GM18517 (cell line): ENCODE measurements at regions not wholly inside any gene's neighbourhood (a gene's known extent, or its start where the extent isn't known, plus 50 kb on each side); places are given as distances from the start of the nearest gene placed in this dataset.

ENCODE experiments used
- ATAC-seq: cut with Tn5 transposase; IDR thresholded peaks from one replicate; pipeline ENCODE4 v1.9.1; 2021; ENCODE audit warnings: mild to moderate bottlenecking, moderate library complexity; ENCODE audit not compliant: unreplicated experiment

GRCh38 chr5:67316695-67317094, 120.1 kb upstream of the CD180 start:
- no peak for ATAC-seq

GRCh38 chr5:67315082-67315989, 118.7 kb upstream of the CD180 start:
- ATAC-seq = no peak

GRCh38 chr5:67311701-67312100, 115.1 kb upstream of the CD180 start:
- ATAC-seq = no peak

GRCh38 chr5:67311208-67311607, 114.6 kb upstream of the CD180 start:
- no peak for ATAC-seq

GRCh38 chr5:67310740-67311139, 114.1 kb upstream of the CD180 start:
- ATAC-seq = no peak

GRCh38 chr5:67310169-67310568, 113.6 kb upstream of the CD180 start:
- no peak for ATAC-seq

GRCh38 chr5:67308988-67309688, 112.5 kb upstream of the CD180 start:
- ATAC-seq = no peak

- ATAC-seq = no peak
These were observed 110.5 kb upstream of the CD180 start for GRCh38 chr5:67306965-67307607.

- ATAC-seq = no peak
These were observed 109.5 kb upstream of the CD180 start for GRCh38 chr5:67305913-67306710.

GRCh38 chr5:67305401-67305800, 108.8 kb upstream of the CD180 start:
- ATAC-seq = no peak

GRCh38 chr5:67303356-67303755, 106.8 kb upstream of the CD180 start:
- no peak for ATAC-seq

GRCh38 chr5:67301285-67301903, 104.8 kb upstream of the CD180 start:
- no peak for ATAC-seq

GRCh38 chr5:67300326-67300725, 103.7 kb upstream of the CD180 start:
- no peak for ATAC-seq

GRCh38 chr5:67299231-67299735, 102.7 kb upstream of the CD180 start:
- ATAC-seq = no peak

GRCh38 chr5:67297802-67298532, 101.4 kb upstream of the CD180 start:
- ATAC-seq = no peak

GRCh38 chr5:67297376-67297775, 100.8 kb upstream of the CD180 start:
- no peak for ATAC-seq

- ATAC-seq = no peak
These were observed 97.8 kb upstream of the CD180 start for GRCh38 chr5:67294266-67294938.

- no peak for ATAC-seq
These were observed 96.6 kb upstream of the CD180 start for GRCh38 chr5:67293226-67293625.
